ENCODE measurements at regions not wholly inside any gene's neighbourhood (a gene's known extent, or its start where the extent isn't known, plus 50 kb on each side); places are given as distances from the start of the nearest gene placed in this dataset.

GRCh38 chr5:166074582-166075481 lies 2216.6 kb upstream of the WWC1 start:
- Histone ChIP-seq H3K27ac (ENCODE audit: low read length, poor library complexity, severe bottlenecking) (no peak overlapping the region), H3K27me3 (ENCODE audit: control insufficient read depth in 1 of 2, insufficient read depth in 1 of 2, low read length in 2 of 2) (no peaks in the 10 kb centered on the region), H4K91ac (ENCODE audit: low read length) (no peak overlapping the region), H3K14ac (ENCODE audit: low read length in 2 of 2) (no peak overlapping the region), H3K4ac (ENCODE audit: low read depth in 1 of 2, low read length in 2 of 2) (peak overlapping the region in 1 of 2 experiments; percentile 69), H3K23ac (ENCODE audit: low read length in 2 of 2) (peak overlapping the region in 1 of 2 experiments; percentile 59), H3K4me3 (ENCODE audit: insufficient read depth in 1 of 2, low read depth in 1 of 2, low read length in 2 of 2) (no peak overlapping the region), H2AFZ (ENCODE audit: low read depth, low read length) (peak overlapping the region; percentile 51), H3K79me1 (replicated peaks; ENCODE audit: low read length, poor library complexity, severe bottlenecking) (no peaks in the 10 kb centered on the region), H2BK15ac (ENCODE audit: low read depth, poor library complexity, severe bottlenecking) (no peak overlapping the region), H3K36me3 (ENCODE audit: control insufficient read depth in 1 of 2, insufficient read depth in 2 of 2, low read depth in 1 of 2, low read length in 2 of 2) (no peaks in the 10 kb centered on the region), H3K18ac (ENCODE audit: low read depth in 1 of 2, low read length in 2 of 2) (peak overlapping the region in 1 of 2 experiments; percentile 40), H2AK5ac (ENCODE audit: low read length, severe bottlenecking) (no peak overlapping the region), H2BK5ac (ENCODE audit: low read depth, low read length, poor library complexity, severe bottlenecking) (no peak overlapping the region), H3K9ac (ENCODE audit: low read length) (no peak overlapping the region), H2BK120ac (ENCODE audit: low read depth, low read length) (no peak overlapping the region), H4K8ac (ENCODE audit: low read length) (no peak overlapping the region), H3K4me2 (ENCODE audit: low read length, poor library complexity, severe bottlenecking) (no peak overlapping the region), H3K4me1 (ENCODE audit: control insufficient read depth, insufficient read depth, low read depth, low read length) (no peaks in the 10 kb centered on the region), H3K9me3 (ENCODE audit: control insufficient read depth, low read length) (peaks cover 5% of the 10 kb centered on the region), H2BK12ac (ENCODE audit: low read length in 2 of 2) (peak overlapping the region in 1 of 2 experiments; percentile 63)
- DNase-seq = peak; percentile 54
- 34% methylated on average over 5 of the region's 5 CpGs for WGBS

GRCh38 chr5:166083183-166083959 lies 2208.1 kb upstream of the WWC1 start:
- H2BK120ac ChIP-seq (ENCODE audit: low read depth, low read length) = no peak overlapping the region
- no peak overlapping the region for H2BK5ac ChIP-seq (ENCODE audit: low read depth, low read length, poor library complexity, severe bottlenecking)
- WGBS = 60% methylated on average over 10 of the region's 11 CpGs
- no peak overlapping the region for H3K23ac ChIP-seq (ENCODE audit: low read length in 2 of 2)
- H3K4ac ChIP-seq (ENCODE audit: low read depth in 1 of 2, low read length in 2 of 2) = no peak overlapping the region
- no peak overlapping the region for H4K91ac ChIP-seq (ENCODE audit: low read length)
- H2BK15ac ChIP-seq (ENCODE audit: low read depth, poor library complexity, severe bottlenecking) = no peak overlapping the region
- no peak overlapping the region for H2BK12ac ChIP-seq (ENCODE audit: low read length in 2 of 2)
- H2AK5ac ChIP-seq (ENCODE audit: low read length, severe bottlenecking) = no peak overlapping the region
- H3K4me2 ChIP-seq (ENCODE audit: low read length, poor library complexity, severe bottlenecking) = no peak overlapping the region
- H3K14ac ChIP-seq (ENCODE audit: low read length in 2 of 2) = no peak overlapping the region
- H3K4me3 ChIP-seq (ENCODE audit: insufficient read depth in 1 of 2, low read depth in 1 of 2, low read length in 2 of 2) = no peak overlapping the region
- H2AFZ ChIP-seq (ENCODE audit: low read depth, low read length) = no peak overlapping the region
- no peak overlapping the region for H3K9ac ChIP-seq (ENCODE audit: low read length)
- H3K36me3 ChIP-seq (ENCODE audit: control insufficient read depth in 1 of 2, insufficient read depth in 2 of 2, low read depth in 1 of 2, low read length in 2 of 2) = no peaks in the 10 kb centered on the region
- no peaks in the 10 kb centered on the region for H3K27me3 ChIP-seq (ENCODE audit: control insufficient read depth in 1 of 2, insufficient read depth in 1 of 2, low read length in 2 of 2)
- DNase-seq = no peak
- no peaks in the 10 kb centered on the region for H3K79me1 ChIP-seq (replicated peaks; ENCODE audit: low read length, poor library complexity, severe bottlenecking)
- no peak overlapping the region for H3K18ac ChIP-seq (ENCODE audit: low read depth in 1 of 2, low read length in 2 of 2)
- no peak overlapping the region for H4K8ac ChIP-seq (ENCODE audit: low read length)
- no peak overlapping the region for H3K27ac ChIP-seq (ENCODE audit: low read length, poor library complexity, severe bottlenecking)
- H3K4me1 ChIP-seq (ENCODE audit: control insufficient read depth, insufficient read depth, low read depth, low read length) = no peaks in the 10 kb centered on the region
- H3K9me3 ChIP-seq (ENCODE audit: control insufficient read depth, low read length) = peaks cover 23% of the 10 kb centered on the region

- Histone ChIP-seq H3K4me3 (ENCODE audit: insufficient read depth in 1 of 2, low read depth in 1 of 2, low read length in 2 of 2) (no peak overlapping the region), H3K4me2 (ENCODE audit: low read length, poor library complexity, severe bottlenecking) (no peak overlapping the region), H2BK12ac (ENCODE audit: low read length in 2 of 2) (no peak overlapping the region), H3K4me1 (ENCODE audit: control insufficient read depth, insufficient read depth, low read depth, low read length) (no peaks in the 10 kb centered on the region), H4K91ac (ENCODE audit: low read length) (no peak overlapping the region), H2BK5ac (ENCODE audit: low read depth, low read length, poor library complexity, severe bottlenecking) (no peak overlapping the region), H3K79me1 (replicated peaks; ENCODE audit: low read length, poor library complexity, severe bottlenecking) (no peaks in the 10 kb centered on the region), H3K9me3 (ENCODE audit: control insufficient read depth, low read length) (peaks cover 12% of the 10 kb centered on the region), H2AFZ (ENCODE audit: low read depth, low read length) (no peak overlapping the region), H3K27me3 (ENCODE audit: control insufficient read depth in 1 of 2, insufficient read depth in 1 of 2, low read length in 2 of 2) (no peaks in the 10 kb centered on the region), H4K8ac (ENCODE audit: low read length) (no peak overlapping the region), H3K36me3 (ENCODE audit: control insufficient read depth in 1 of 2, insufficient read depth in 2 of 2, low read depth in 1 of 2, low read length in 2 of 2) (no peaks in the 10 kb centered on the region), H3K9ac (ENCODE audit: low read length) (no peak overlapping the region), H3K18ac (ENCODE audit: low read depth in 1 of 2, low read length in 2 of 2) (no peak overlapping the region), H3K23ac (ENCODE audit: low read length in 2 of 2) (no peak overlapping the region), H2BK120ac (ENCODE audit: low read depth, low read length) (no peak overlapping the region), H3K14ac (ENCODE audit: low read length in 2 of 2) (no peak overlapping the region), H2AK5ac (ENCODE audit: low read length, severe bottlenecking) (no peak overlapping the region), H2BK15ac (ENCODE audit: low read depth, poor library complexity, severe bottlenecking) (no peak overlapping the region), H3K27ac (ENCODE audit: low read length, poor library complexity, severe bottlenecking) (no peak overlapping the region), H3K4ac (ENCODE audit: low read depth in 1 of 2, low read length in 2 of 2) (no peak overlapping the region)
- 84% methylated on average over 2 of the region's 2 CpGs for WGBS
- DNase-seq = no peak
Measured at GRCh38 chr5:166086568-166086967, 2204.9 kb upstream of the WWC1 start.

- no peaks in the 10 kb centered on the region for H3K4me1 ChIP-seq (ENCODE audit: control insufficient read depth, insufficient read depth, low read depth, low read length)
- H3K4ac ChIP-seq (ENCODE audit: low read depth in 1 of 2, low read length in 2 of 2) = no peak overlapping the region
- no peak overlapping the region for H2BK15ac ChIP-seq (ENCODE audit: low read depth, poor library complexity, severe bottlenecking)
- no peaks in the 10 kb centered on the region for H3K27me3 ChIP-seq (ENCODE audit: control insufficient read depth in 1 of 2, insufficient read depth in 1 of 2, low read length in 2 of 2)
- H3K9ac ChIP-seq (ENCODE audit: low read length) = no peak overlapping the region
- no peak overlapping the region for H3K14ac ChIP-seq (ENCODE audit: low read length in 2 of 2)
- no peaks in the 10 kb centered on the region for H3K79me1 ChIP-seq (replicated peaks; ENCODE audit: low read length, poor library complexity, severe bottlenecking)
- no peak overlapping the region for H2AFZ ChIP-seq (ENCODE audit: low read depth, low read length)
- H3K18ac ChIP-seq (ENCODE audit: low read depth in 1 of 2, low read length in 2 of 2) = no peak overlapping the region
- H3K9me3 ChIP-seq (ENCODE audit: control insufficient read depth, low read length) = peaks cover 7% of the 10 kb centered on the region
- H3K4me3 ChIP-seq (ENCODE audit: insufficient read depth in 1 of 2, low read depth in 1 of 2, low read length in 2 of 2) = no peak overlapping the region
- DNase-seq = no peak
- H2AK5ac ChIP-seq (ENCODE audit: low read length, severe bottlenecking) = no peak overlapping the region
- no peak overlapping the region for H4K91ac ChIP-seq (ENCODE audit: low read length)
- H2BK12ac ChIP-seq (ENCODE audit: low read length in 2 of 2) = no peak overlapping the region
- H3K36me3 ChIP-seq (ENCODE audit: control insufficient read depth in 1 of 2, insufficient read depth in 2 of 2, low read depth in 1 of 2, low read length in 2 of 2) = no peaks in the 10 kb centered on the region
- no peak overlapping the region for H2BK120ac ChIP-seq (ENCODE audit: low read depth, low read length)
- H3K4me2 ChIP-seq (ENCODE audit: low read length, poor library complexity, severe bottlenecking) = no peak overlapping the region
- 28% methylated on average over 3 of the region's 3 CpGs for WGBS
- H4K8ac ChIP-seq (ENCODE audit: low read length) = no peak overlapping the region
- no peak overlapping the region for H3K23ac ChIP-seq (ENCODE audit: low read length in 2 of 2)
- H2BK5ac ChIP-seq (ENCODE audit: low read depth, low read length, poor library complexity, severe bottlenecking) = no peak overlapping the region
- no peak overlapping the region for H3K27ac ChIP-seq (ENCODE audit: low read length, poor library complexity, severe bottlenecking)
Measured at GRCh38 chr5:166088389-166089039, 2202.9 kb upstream of the WWC1 start.
